ENCODE measurements at regions not wholly inside any gene's neighbourhood (a gene's known extent, or its start where the extent isn't known, plus 50 kb on each side); places are given as distances from the start of the nearest gene placed in this dataset.

- no peaks in the 10 kb centered on the region for H3K36me3 Mint-ChIP-seq (ENCODE audit: low read depth, unreplicated experiment)
- H3K27ac Mint-ChIP-seq (ENCODE audit: unreplicated experiment) = no peak overlapping the region
- no peak for DNase-seq (ENCODE audit: low spot score)
- no peaks in the 10 kb centered on the region for H3K27me3 Mint-ChIP-seq (ENCODE audit: unreplicated experiment)
- no peaks in the 10 kb centered on the region for H3K9me3 Mint-ChIP-seq (ENCODE audit: unreplicated experiment)
- H3K4me1 Mint-ChIP-seq (ENCODE audit: unreplicated experiment) = peaks cover 3% of the 10 kb centered on the region
- TF ChIP-seq CTCF (IDR thresholded peaks at IDR 0.05; ENCODE audit: unreplicated experiment) = no peak
- H3K4me3 Mint-ChIP-seq (ENCODE audit: unreplicated experiment) = no peak overlapping the region
Measured at GRCh38 chr2:150182566-150183235, 304.8 kb downstream of the RND3 start.

GRCh38 chr2:150178591-150178990, 308.9 kb downstream of the RND3 start:
- TF ChIP-seq CTCF (IDR thresholded peaks at IDR 0.05; ENCODE audit: unreplicated experiment) = no peak
- H3K9me3 Mint-ChIP-seq (ENCODE audit: unreplicated experiment) = no peaks in the 10 kb centered on the region
- no peaks in the 10 kb centered on the region for H3K36me3 Mint-ChIP-seq (ENCODE audit: low read depth, unreplicated experiment)
- H3K27me3 Mint-ChIP-seq (ENCODE audit: unreplicated experiment) = no peaks in the 10 kb centered on the region
- DNase-seq (ENCODE audit: low spot score) = no peak
- H3K4me3 Mint-ChIP-seq (ENCODE audit: unreplicated experiment) = no peak overlapping the region
- H3K27ac Mint-ChIP-seq (ENCODE audit: unreplicated experiment) = no peak overlapping the region
- H3K4me1 Mint-ChIP-seq (ENCODE audit: unreplicated experiment) = peaks cover 3% of the 10 kb centered on the region

GRCh38 chr2:150174971-150175421, 312.5 kb downstream of the RND3 start:
- H3K4me3 Mint-ChIP-seq (ENCODE audit: unreplicated experiment) = no peak overlapping the region
- no peaks in the 10 kb centered on the region for H3K36me3 Mint-ChIP-seq (ENCODE audit: low read depth, unreplicated experiment)
- no peaks in the 10 kb centered on the region for H3K9me3 Mint-ChIP-seq (ENCODE audit: unreplicated experiment)
- H3K27ac Mint-ChIP-seq (ENCODE audit: unreplicated experiment) = no peak overlapping the region
- peaks cover 3% of the 10 kb centered on the region for H3K4me1 Mint-ChIP-seq (ENCODE audit: unreplicated experiment)
- no peak for DNase-seq (ENCODE audit: low spot score)
- no peak for TF ChIP-seq CTCF (IDR thresholded peaks at IDR 0.05; ENCODE audit: unreplicated experiment)
- H3K27me3 Mint-ChIP-seq (ENCODE audit: unreplicated experiment) = no peaks in the 10 kb centered on the region

- DNase-seq (ENCODE audit: low spot score) = no peak
- Mint-ChIP-seq H3K36me3 (ENCODE audit: low read depth, unreplicated experiment) (no peaks in the 10 kb centered on the region), H3K9me3 (ENCODE audit: unreplicated experiment) (no peaks in the 10 kb centered on the region), H3K4me1 (ENCODE audit: unreplicated experiment) (peaks cover 3% of the 10 kb centered on the region), H3K27me3 (ENCODE audit: unreplicated experiment) (no peaks in the 10 kb centered on the region), H3K4me3 (ENCODE audit: unreplicated experiment) (no peak overlapping the region), H3K27ac (ENCODE audit: unreplicated experiment) (no peak overlapping the region)
- TF ChIP-seq CTCF (IDR thresholded peaks at IDR 0.05; ENCODE audit: unreplicated experiment) = no peak
Measured at GRCh38 chr2:150174056-150174805, 313.2 kb downstream of the RND3 start.

DNA sequence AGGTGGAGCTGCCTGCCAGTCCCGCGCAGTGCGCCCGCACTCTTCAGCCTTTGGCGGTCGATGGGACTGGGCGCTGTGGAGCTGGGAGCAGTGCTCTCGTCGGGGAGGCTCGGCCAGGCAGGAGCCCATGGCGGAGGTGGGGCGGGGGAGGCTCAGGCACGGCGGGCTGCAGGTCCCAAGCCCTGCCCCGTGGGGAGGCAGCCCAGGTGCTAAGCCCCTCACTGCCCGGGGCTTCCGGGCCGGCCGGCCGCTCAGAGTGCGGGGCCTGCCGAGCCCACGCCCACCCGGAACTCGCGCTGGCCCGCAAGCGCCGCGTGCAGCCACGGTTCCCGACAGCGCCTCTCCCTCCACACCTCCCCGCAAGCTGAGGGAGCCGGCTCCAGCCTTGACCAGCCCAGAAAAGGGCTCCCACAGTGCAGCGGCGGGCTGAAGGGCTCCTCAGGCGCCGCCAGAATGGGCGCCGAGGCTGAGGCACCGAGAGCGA, 316.4 kb downstream of the RND3 start:
- H3K27ac Mint-ChIP-seq (ENCODE audit: unreplicated experiment) = no peak overlapping the region
- no peak for DNase-seq (ENCODE audit: low spot score)
- no peaks in the 10 kb centered on the region for H3K9me3 Mint-ChIP-seq (ENCODE audit: unreplicated experiment)
- no peak for TF ChIP-seq CTCF (IDR thresholded peaks at IDR 0.05; ENCODE audit: unreplicated experiment)
- no peaks in the 10 kb centered on the region for H3K27me3 Mint-ChIP-seq (ENCODE audit: unreplicated experiment)
- no peaks in the 10 kb centered on the region for H3K4me1 Mint-ChIP-seq (ENCODE audit: unreplicated experiment)
- H3K4me3 Mint-ChIP-seq (ENCODE audit: unreplicated experiment) = no peak overlapping the region
- no peaks in the 10 kb centered on the region for H3K36me3 Mint-ChIP-seq (ENCODE audit: low read depth, unreplicated experiment)
